H1 (cell line): ENCODE measurements at regions not wholly inside any gene's neighbourhood (a gene's known extent, or its start where the extent isn't known, plus 50 kb on each side); places are given as distances from the start of the nearest gene placed in this dataset.

Source experiments
- CTCF ChIA-PET: fragments of 300-600 bp; sonication (Branson Sonifier 250); formaldehyde crosslinking; loops from one replicate; lab custom pipeline; 2021; ENCODE audit not compliant: partially characterized antibody; lab: Charles Lee
- POLR2A ChIA-PET: fragments of 300-600 bp; sonication (Branson Sonifier 250); formaldehyde crosslinking; loops from one replicate; lab custom pipeline; 2021; ENCODE audit warnings: inconsistent platforms; ENCODE audit not compliant: partially characterized antibody; lab: Charles Lee
- DNase-seq, 2 experiments: peaks; one replicate each; pipeline versions ENCODE4 v3.0.0 to v3.0.0-alpha.2; 2010 to 2022; ENCODE audit warnings: low spot score in 2 of 2, low read depth in 1 of 2, mixed read lengths in 1 of 2
- FAIRE-seq: peaks from 2 replicates; lab custom pipeline; 2011; peaks lifted over from hg19 to GRCh38; lab: Jason Lieb, UNC
- H2AFZ ChIP-seq: 2 replicates; pipeline ENCODE4 v1.8.1; 2012; ENCODE audit warnings: low read length, inconsistent platforms
- H2AK5ac ChIP-seq: 2 replicates; pipeline ENCODE4 v1.6.1; 2013; ENCODE audit warnings: low read depth, low read length
- H2BK120ac ChIP-seq: replicated peaks from 2 replicates; pipeline ENCODE3; 2013; ENCODE audit warnings: low read depth, low read length, inconsistent platforms
- H2BK12ac ChIP-seq: 2 replicates; pipeline ENCODE4 v1.6.1; 2013; ENCODE audit warnings: low read depth, low read length
- H2BK15ac ChIP-seq: 2 replicates; pipeline ENCODE4 v1.6.1; 2013; ENCODE audit warnings: low read length
- H2BK20ac ChIP-seq: 2 replicates; pipeline ENCODE4 v1.6.1; 2013; ENCODE audit warnings: low read length
- H2BK5ac ChIP-seq: 2 replicates; pipeline ENCODE4 v1.6.1; 2013; ENCODE audit warnings: low read depth, low read length
- H3K14ac ChIP-seq: 2 replicates; pipeline ENCODE4 v1.6.1; 2013; ENCODE audit warnings: inconsistent platforms; ENCODE audit not compliant: insufficient read length
- H3K18ac ChIP-seq: 2 replicates; pipeline ENCODE4 v1.6.1; 2013; ENCODE audit warnings: low read length; ENCODE audit errors: extremely low read depth
- H3K23ac ChIP-seq: 2 replicates; pipeline ENCODE4 v1.6.1; 2013; ENCODE audit warnings: inconsistent platforms; ENCODE audit not compliant: insufficient read length
- H3K23me2 ChIP-seq: 2 replicates; pipeline ENCODE4 v1.6.1; 2013; ENCODE audit warnings: low read depth, low read length
- H3K27ac ChIP-seq: 2 replicates; pipeline ENCODE4 v1.6.1; 2011; ENCODE audit warnings: low read depth, low read length, inconsistent platforms
- H3K27me3 ChIP-seq, 4 experiments: replicated peaks in 1 of 4; 1 replicate in 1 of 4; 2 replicates in 3 of 4; pipeline versions ENCODE4 v1.6.1 to v1.8.1; 2011 to 2013; ENCODE audit warnings: low read length in 3 of 4, mild to moderate bottlenecking in 3 of 4, inconsistent platforms in 2 of 4, mixed read lengths in 2 of 4, moderate library complexity in 1 of 4; ENCODE audit not compliant: control insufficient read depth in 3 of 4, insufficient read depth in 3 of 4; ENCODE audit errors: extremely low read depth in 1 of 4
- H3K36me3 ChIP-seq, 4 experiments: 2 replicates each; pipeline versions ENCODE4 v1.6.1 to v1.8.1; 2011 to 2013; ENCODE audit warnings: mild to moderate bottlenecking in 4 of 4, low read length in 3 of 4, moderate library complexity in 2 of 4, control low read depth in 1 of 4, inconsistent platforms in 1 of 4; ENCODE audit not compliant: insufficient read depth in 4 of 4, control insufficient read depth in 2 of 4
- H3K4ac ChIP-seq: replicated peaks from 2 replicates; pipeline ENCODE3; 2013; ENCODE audit warnings: low read length, low read depth, mixed read lengths, inconsistent platforms; ENCODE audit not compliant: insufficient read length
- H3K4me1 ChIP-seq, 4 experiments: replicated peaks in 1 of 4; 1 replicate in 1 of 4; 2 replicates in 3 of 4; pipeline versions ENCODE4 v1.6.1 to v1.8.1; 2011 to 2013; ENCODE audit warnings: low read length in 3 of 4, inconsistent platforms in 2 of 4, mixed read lengths in 1 of 4; ENCODE audit not compliant: insufficient read depth in 4 of 4, control insufficient read depth in 3 of 4
- H3K4me2 ChIP-seq, 2 experiments: 2 replicates each; pipeline versions ENCODE4 v1.6.1 to v1.8.1; 2011 to 2013; ENCODE audit warnings: low read depth in 2 of 2, low read length in 2 of 2, control low read depth in 1 of 2, inconsistent platforms in 1 of 2, mild to moderate bottlenecking in 1 of 2; ENCODE audit not compliant: insufficient read depth in 1 of 2
- H3K4me3 ChIP-seq, 4 experiments: fragments of 200-600, 300-600 bp in 1 of 4; sonication (generic), shearing (Covaris generic), sonication (Bioruptor Twin) in 1 of 4; 2 replicates each; pipeline versions ENCODE4 v1.5.1 to v1.8.1; 2011 to 2016; ENCODE audit warnings: low read length in 4 of 4, low read depth in 3 of 4, control low read depth in 2 of 4, inconsistent platforms in 2 of 4, mild to moderate bottlenecking in 2 of 4, mixed read lengths in 1 of 4, moderate library complexity in 1 of 4; ENCODE audit not compliant: insufficient read depth in 2 of 4; ENCODE audit errors: extremely low read depth in 1 of 4
- H3K56ac ChIP-seq: replicated peaks from 2 replicates; pipeline ENCODE3; 2013; ENCODE audit warnings: low read depth, mild to moderate bottlenecking, mixed read lengths, low read length, inconsistent platforms; ENCODE audit not compliant: insufficient read length
- H3K79me1 ChIP-seq: 2 replicates; pipeline ENCODE4 v1.6.1; 2013; ENCODE audit warnings: low read depth, low read length, control low read depth
- H3K79me2 ChIP-seq, 2 experiments: 2 replicates each; pipeline versions ENCODE4 v1.6.1 to v1.8.1; 2012 to 2013; ENCODE audit warnings: low read length in 2 of 2, mild to moderate bottlenecking in 2 of 2, inconsistent platforms in 1 of 2; ENCODE audit not compliant: insufficient read depth in 2 of 2, control insufficient read depth in 1 of 2
- H3K9ac ChIP-seq, 4 experiments: replicated peaks in 1 of 4; 1 replicate in 1 of 4; 2 replicates in 3 of 4; pipeline versions ENCODE4 v1.6.1 to v1.8.1; 2011 to 2013; ENCODE audit warnings: low read depth in 3 of 4, low read length in 3 of 4, control low read depth in 2 of 4, mild to moderate bottlenecking in 2 of 4, moderate library complexity in 2 of 4, inconsistent platforms in 1 of 4; ENCODE audit errors: extremely low read depth in 1 of 4
- H3K9me3 ChIP-seq, 2 experiments: 2 replicates each; pipeline versions ENCODE4 v1.6.1 to v1.8.1; 2012 to 2013; ENCODE audit warnings: mild to moderate bottlenecking in 2 of 2, moderate library complexity in 2 of 2, control low read depth in 1 of 2, inconsistent platforms in 1 of 2, low read depth in 1 of 2, low read length in 1 of 2, mixed read lengths in 1 of 2; ENCODE audit not compliant: insufficient read depth in 2 of 2
- H4K20me1 ChIP-seq, 2 experiments: replicated peaks in 1 of 2; 2 replicates each; pipeline versions ENCODE3 to v1.8.1; 2011 to 2013; ENCODE audit warnings: inconsistent platforms in 2 of 2, low read length in 2 of 2, mild to moderate bottlenecking in 1 of 2; ENCODE audit not compliant: insufficient read depth in 2 of 2, control insufficient read depth in 1 of 2
- H4K5ac ChIP-seq: 2 replicates; pipeline ENCODE4 v1.6.1; 2013; ENCODE audit warnings: low read length, low read depth, mixed read lengths, inconsistent platforms; ENCODE audit not compliant: insufficient read length
- H4K8ac ChIP-seq: 2 replicates; pipeline ENCODE4 v1.8.0; 2013; ENCODE audit warnings: mild to moderate bottlenecking, moderate library complexity, low read length, inconsistent platforms; ENCODE audit not compliant: insufficient read depth; ENCODE audit errors: extremely low read depth
- H4K91ac ChIP-seq: replicated peaks from 2 replicates; pipeline ENCODE3; 2013; ENCODE audit warnings: low read length, mixed read lengths, inconsistent platforms; ENCODE audit not compliant: insufficient read length
- ASH2L ChIP-seq: fragments of 200-600, 300-600 bp; sonication (generic); IDR thresholded peaks from one replicate; pipeline ENCODE4 v1.7.1; 2017; ENCODE audit warnings: low read length
- BCL11A ChIP-seq, 2 experiments: IDR thresholded peaks; one replicate each; pipeline ENCODE4 v1.6.1; 2011; ENCODE audit warnings: low read depth in 2 of 2, low read length in 2 of 2, mild to moderate bottlenecking in 2 of 2
- CBX8 ChIP-seq: fragments of 300-800, 300-1000 bp; sonication (generic); IDR thresholded peaks from 2 replicates; pipeline ENCODE4 v1.7.1; 2016; ENCODE audit warnings: low read depth, low read length, borderline replicate concordance
- CHD2 ChIP-seq: IDR thresholded peaks from 2 replicates; pipeline ENCODE4 v1.6.1; 2012; ENCODE audit warnings: low read length, improper control_type of control experiment
- EP300 ChIP-seq, 2 experiments: IDR thresholded peaks; 1 replicate in 1 of 2; 2 replicates in 1 of 2; pipeline ENCODE4 v1.6.1; 2011 to 2012; ENCODE audit warnings: low read depth in 2 of 2, low read length in 2 of 2, mild to moderate bottlenecking in 2 of 2, borderline replicate concordance in 1 of 2, inconsistent platforms in 1 of 2, moderate library complexity in 1 of 2
- GTF2F1 ChIP-seq: IDR thresholded peaks from 2 replicates; pipeline ENCODE4 v1.6.1; 2012; ENCODE audit warnings: low read depth, low read length, improper control_type of control experiment, borderline replicate concordance
- KDM4A ChIP-seq: IDR thresholded peaks from one replicate; pipeline ENCODE4 v1.7.1; 2012; ENCODE audit warnings: low read depth, mild to moderate bottlenecking, moderate library complexity, low read length, inconsistent platforms; ENCODE audit not compliant: severe bottlenecking
- POLR2A ChIP-seq, 2 experiments: IDR thresholded peaks; 1 replicate in 1 of 2; 2 replicates in 1 of 2; pipeline ENCODE4 v1.6.1; 2011; ENCODE audit warnings: low read depth in 2 of 2, low read length in 2 of 2, mild to moderate bottlenecking in 2 of 2; ENCODE audit errors: control extremely low read depth in 1 of 2
- POLR2AphosphoS5 ChIP-seq: IDR thresholded peaks from 2 replicates; pipeline ENCODE4 v1.6.1; 2011; ENCODE audit warnings: low read depth, low read length
- SAP30 ChIP-seq: fragments of 300-600 bp; sonication (generic); IDR thresholded peaks from 2 replicates; pipeline ENCODE4 v1.7.1; 2012; ENCODE audit warnings: low read length, moderate library complexity, mild to moderate bottlenecking, inconsistent platforms; ENCODE audit not compliant: insufficient read depth, insufficient replicate concordance
- SP4 ChIP-seq: IDR thresholded peaks from 2 replicates; pipeline ENCODE4 v1.6.1; 2012; ENCODE audit warnings: low read length, inconsistent platforms
- TBP ChIP-seq: IDR thresholded peaks from 2 replicates; pipeline ENCODE4 v1.6.1; 2011; ENCODE audit warnings: low read depth, low read length, improper control_type of control experiment
- TEAD4 ChIP-seq: IDR thresholded peaks from 2 replicates; pipeline ENCODE4 v1.6.1; 2012; ENCODE audit warnings: low read depth, low read length, inconsistent platforms, mixed read lengths
- YY1 ChIP-seq: IDR thresholded peaks from 2 replicates; pipeline ENCODE4 v1.6.1; 2011; ENCODE audit warnings: low read depth, mild to moderate bottlenecking, low read length
- WGBS, 2 experiments: shearing (Covaris generic) in 1 of 2; methylation state at CpG; one replicate each; pipeline versions ENCODE4 v1.1.6 to v1.1.7; 2013 to 2015; ENCODE audit warnings: low lambda C conversion rate in 2 of 2, mixed read lengths in 2 of 2, inconsistent platforms in 1 of 2, low coverage in 1 of 2, missing lambda C conversion rate in 1 of 2; ENCODE audit not compliant: insufficient replicate concordance in 2 of 2, insufficient coverage in 1 of 2, insufficient read length in 1 of 2; ENCODE audit errors: extremely low coverage in 1 of 2, missing lambda C conversion rate in 1 of 2; 5-methylcytosine and 5-hydroxymethylcytosine counted together
- TF ChIP-seq, protein P1 (sequence below): IDR thresholded peaks from 2 replicates; pipeline ENCODE4 v1.6.1; 2011; ENCODE audit warnings: low read depth, mild to moderate bottlenecking, low read length; ENCODE audit not compliant: insufficient read depth

DNA sequence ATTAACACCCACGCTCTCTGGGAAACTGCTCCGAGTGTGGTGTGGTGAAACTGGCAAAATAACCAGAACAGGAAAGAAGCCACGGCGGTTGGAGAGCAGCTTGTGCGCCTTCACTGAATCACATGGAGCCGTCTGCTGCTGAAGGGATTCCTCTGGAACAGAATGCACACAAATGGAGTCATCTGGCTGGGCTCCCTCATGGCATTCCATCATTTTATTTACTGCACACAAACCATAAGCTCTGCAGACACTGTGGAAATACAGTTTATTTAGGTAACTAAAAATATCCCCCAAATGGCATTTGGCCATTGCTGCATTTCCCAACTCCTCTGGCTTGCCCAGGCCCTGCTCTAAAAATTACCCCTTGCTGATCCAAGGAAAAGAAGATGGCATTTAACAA lies 187.0 kb upstream of the S100G start:
- ChIA-PET CTCF (interaction anchor here (1.2 kb wide), 1 partner anchor 17 kb away, joined by 3 read pairs; no protein-coding TSS in a partner anchor), POLR2A (interaction anchor here (0.6 kb wide), 1 partner anchor 323 kb away, joined by 3 read pairs; no protein-coding TSS in a partner anchor)
- peaks cover 0 to 9% (median 2%) of the 10 kb centered on the region in 4 experiments; a peak in 2 of 7 replicates for H3K4me1 ChIP-seq
- DNase-seq, result no peak
- H3K79me2 ChIP-seq, result no peaks in the 10 kb centered on the region
- H3K79me1 ChIP-seq, result no peaks in the 10 kb centered on the region
- no peak overlapping the region for H3K27ac ChIP-seq
- H2BK20ac ChIP-seq, result peak overlapping the region; percentile 90; the same call in 1 of the 2 replicates
- peak overlapping the region; percentile 35 for H2BK120ac ChIP-seq
- H2BK15ac ChIP-seq, result no peak overlapping the region
- no peaks in the 10 kb centered on the region for H4K20me1 ChIP-seq
- peak overlapping the region; percentile 47 for H3K4ac ChIP-seq
- H3K14ac ChIP-seq, result no peak overlapping the region
- H3K27me3 ChIP-seq, result no peaks in the 10 kb centered on the region
- H3K9me3 ChIP-seq, result no peaks in the 10 kb centered on the region
- H3K36me3 ChIP-seq, result no peaks in the 10 kb centered on the region
- H2BK5ac ChIP-seq, result peak overlapping the region; percentile 79; the same call in 1 of the 2 replicates
- H4K8ac ChIP-seq, result no peak overlapping the region
- no peak overlapping the region for H3K4me3 ChIP-seq
- no peak for FAIRE-seq
- H4K5ac ChIP-seq, result no peak overlapping the region
- peak overlapping the region; percentile 13; the same call in 1 of the 2 replicates for H3K18ac ChIP-seq
- H3K56ac ChIP-seq, result peak overlapping the region; percentile 21
- peak overlapping the region; percentile 84 for H4K91ac ChIP-seq
- H3K23ac ChIP-seq, result no peak overlapping the region
- 87% methylated on average over 6 of the region's 6 CpGs; no CpG with 5 or more reads in 1 of the 2 experiments for WGBS, 2 experiments
- H2BK12ac ChIP-seq, result 0 out of 2 replicates have a peak overlapping the region, but pooled peaks have one; percentile 84
- no peak overlapping the region for H3K4me2 ChIP-seq
- H2AK5ac ChIP-seq, result peak overlapping the region; percentile 72; the same call in 1 of the 2 replicates
- no peak overlapping the region for H2AFZ ChIP-seq
- no peaks in the 10 kb centered on the region for H3K23me2 ChIP-seq
- no peak overlapping the region for H3K9ac ChIP-seq
- TF ChIP-seq YY1 (no peak), SP4 (no peak), TBP (no peak), TEAD4 (no peak), BCL11A (IDR thresholded peaks at IDR 0.05; ENCODE audit: low read depth in 2 of 2, low read length in 2 of 2) (no peak), KDM4A (no peak), CBX8 (no peak), ASH2L (no peak), EP300 (IDR thresholded peaks at IDR 0.05; ENCODE audit: borderline replicate concordance in 1 of 2, low read depth in 2 of 2, low read length in 2 of 2) (no peak), POLR2A (IDR thresholded peaks at IDR 0.05; ENCODE audit: control extremely low read depth in 1 of 2, low read depth in 2 of 2, low read length in 2 of 2) (no peak), SAP30 (no peak), POLR2AphosphoS5 (no peak), CHD2 (no peak), GTF2F1 (no peak)
- TF ChIP-seq, protein P1, sequence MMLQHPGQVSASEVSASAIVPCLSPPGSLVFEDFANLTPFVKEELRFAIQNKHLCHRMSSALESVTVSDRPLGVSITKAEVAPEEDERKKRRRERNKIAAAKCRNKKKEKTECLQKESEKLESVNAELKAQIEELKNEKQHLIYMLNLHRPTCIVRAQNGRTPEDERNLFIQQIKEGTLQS, result no peak
